NCI-H2107 treated with DMSO at 0.1 percent for 48 hours (cell line): ENCODE measurements at regions not wholly inside any gene's neighbourhood (a gene's known extent, or its start where the extent isn't known, plus 50 kb on each side); places are given as distances from the start of the nearest gene placed in this dataset.

ENCODE experiments used
- DNase-seq: peaks from one replicate; lab custom pipeline; 2025; ENCODE audit not compliant: unreplicated experiment; lab: John Stamatoyannopoulos, UW

DNA sequence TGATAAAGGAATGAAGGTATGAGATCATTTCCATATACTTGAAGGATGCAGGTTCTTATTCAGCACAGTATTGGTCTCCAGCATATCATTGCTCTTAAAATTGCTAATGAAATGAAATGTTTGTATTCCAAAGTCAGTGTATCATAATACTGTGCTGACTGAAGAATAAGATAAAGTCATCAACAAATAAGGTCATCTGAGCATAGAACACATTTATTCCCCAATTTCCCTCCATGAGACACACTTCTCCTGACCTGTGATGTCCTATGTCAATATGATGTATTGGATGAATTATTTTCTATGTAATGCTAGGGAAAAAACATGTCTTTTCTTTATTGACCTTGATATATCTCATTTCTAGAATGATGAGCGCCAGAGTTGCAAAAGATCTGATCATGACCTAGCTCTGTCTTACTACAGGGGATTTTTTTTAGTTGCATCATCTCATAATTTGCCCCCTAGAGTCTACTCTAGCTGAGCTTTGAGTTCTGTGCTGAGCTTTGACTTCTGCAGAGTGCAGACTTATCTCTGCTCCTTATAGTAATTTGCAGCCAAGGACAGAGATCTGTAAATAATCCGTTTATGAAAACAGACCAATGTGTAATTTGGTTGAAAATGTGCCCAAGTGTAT lies 859.8 kb downstream of the TRIB2 start:
- no peak for DNase-seq

- no peak for DNase-seq
Observed at GRCh38 chr2:13578547-13578946, 861.8 kb downstream of the TRIB2 start.

DNA sequence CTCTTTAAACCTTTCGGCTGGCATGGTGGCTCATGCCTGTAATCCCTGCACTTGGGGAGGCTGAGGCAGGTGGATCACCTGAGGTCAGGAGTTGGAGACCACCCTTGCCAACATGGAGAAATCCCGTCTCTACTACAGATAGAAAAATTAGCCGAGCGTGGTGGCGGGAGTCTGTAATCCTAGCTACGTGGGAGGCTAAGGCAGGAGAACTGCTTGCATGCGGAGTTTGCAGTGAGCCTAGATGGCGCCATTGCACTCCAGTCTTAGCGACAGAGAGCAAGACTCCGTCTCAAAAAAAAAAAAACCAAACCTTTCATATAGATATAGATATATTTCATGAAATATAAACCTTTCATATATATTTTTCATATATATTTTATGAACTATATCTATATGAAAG lies 864.7 kb downstream of the TRIB2 start:
- DNase-seq = no peak

DNA sequence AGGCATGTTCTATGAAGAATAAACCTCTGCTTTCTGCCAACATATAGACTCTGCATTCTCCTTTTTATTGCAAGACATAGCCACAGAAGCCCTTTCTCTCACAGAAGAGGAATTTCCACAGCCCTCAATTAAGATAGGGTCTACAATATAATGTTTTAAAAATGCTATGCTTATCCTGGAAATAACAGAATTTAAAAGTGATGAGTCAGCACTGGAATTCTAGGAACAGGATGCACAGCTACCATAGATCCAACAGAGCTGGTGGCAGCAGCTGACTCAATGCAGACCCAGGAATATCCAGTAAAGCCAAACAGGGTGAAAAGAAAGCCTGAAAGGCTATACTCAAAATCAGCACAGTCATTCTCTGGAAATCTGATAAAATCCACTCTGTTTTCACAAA lies 866.9 kb downstream of the TRIB2 start:
- DNase-seq = no peak

GRCh38 chr2:13584020-13584419 lies 867.3 kb downstream of the TRIB2 start:
- DNase-seq = no peak

GRCh38 chr2:13585732-13586131 lies 869.0 kb downstream of the TRIB2 start:
- no peak for DNase-seq

DNA sequence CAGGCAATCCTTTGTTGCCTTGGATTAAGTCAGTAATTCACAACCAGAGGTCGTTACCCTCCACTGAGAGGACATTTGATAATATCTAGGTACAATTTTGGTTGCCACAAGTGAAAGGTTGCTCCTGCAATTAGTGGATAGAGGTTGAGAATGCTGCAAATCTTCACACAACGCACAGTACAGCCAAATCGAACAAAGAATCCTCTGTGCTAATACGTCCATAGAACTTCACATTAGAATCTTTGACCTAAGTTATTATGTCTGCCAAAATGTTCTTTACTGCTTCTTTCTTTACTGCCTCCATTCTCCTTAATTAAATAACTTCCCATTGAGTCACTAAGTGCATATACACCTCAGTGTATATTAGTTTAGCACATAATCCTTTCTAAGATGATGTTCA lies 879.5 kb downstream of the TRIB2 start:
- DNase-seq = no peak

- DNase-seq = no peak
Observed at GRCh38 chr2:13597176-13597575, 880.4 kb downstream of the TRIB2 start.

DNA sequence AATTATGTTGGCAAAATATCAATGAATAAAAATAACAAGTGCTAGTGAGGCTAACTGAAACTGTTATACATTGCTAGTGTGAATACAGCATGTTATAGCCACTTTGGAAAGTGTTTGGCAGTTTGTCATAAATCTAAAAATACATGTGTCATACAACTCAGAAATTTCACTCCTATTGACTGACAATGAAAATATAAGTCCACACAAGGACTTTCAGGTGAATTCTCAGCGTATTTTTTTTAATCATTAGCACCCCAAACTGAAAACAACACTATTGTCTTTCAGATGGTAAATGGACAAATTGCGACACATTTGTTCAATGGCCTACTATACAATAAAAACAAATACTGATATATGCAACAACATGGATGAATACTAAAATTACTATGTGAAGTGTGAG lies 884.8 kb downstream of the TRIB2 start:
- DNase-seq = no peak

GRCh38 chr2:13604951-13605661 lies 888.4 kb downstream of the TRIB2 start:
- DNase-seq = no peak

DNA sequence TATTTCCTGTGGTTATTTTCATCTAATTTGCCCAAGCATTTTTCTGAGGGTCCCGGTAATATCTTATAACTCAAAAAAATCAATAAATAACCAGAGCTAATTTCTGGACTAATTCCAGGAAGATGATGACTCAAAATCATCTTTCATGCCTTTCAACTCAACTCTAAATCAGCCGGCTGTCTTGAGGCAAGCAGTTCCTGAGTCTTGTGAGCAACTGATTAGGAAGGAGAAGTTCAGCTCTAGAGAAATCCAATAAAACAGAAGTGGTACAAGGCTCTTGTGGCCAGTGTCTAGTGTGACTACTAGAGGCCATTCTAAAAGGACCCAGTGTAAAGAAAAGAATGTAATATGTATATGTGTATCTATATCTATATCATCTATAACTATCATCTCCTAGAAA lies 890.4 kb downstream of the TRIB2 start:
- DNase-seq = no peak

- no peak for DNase-seq
Observed at GRCh38 chr2:13611939-13612338, 895.2 kb downstream of the TRIB2 start.

DNA sequence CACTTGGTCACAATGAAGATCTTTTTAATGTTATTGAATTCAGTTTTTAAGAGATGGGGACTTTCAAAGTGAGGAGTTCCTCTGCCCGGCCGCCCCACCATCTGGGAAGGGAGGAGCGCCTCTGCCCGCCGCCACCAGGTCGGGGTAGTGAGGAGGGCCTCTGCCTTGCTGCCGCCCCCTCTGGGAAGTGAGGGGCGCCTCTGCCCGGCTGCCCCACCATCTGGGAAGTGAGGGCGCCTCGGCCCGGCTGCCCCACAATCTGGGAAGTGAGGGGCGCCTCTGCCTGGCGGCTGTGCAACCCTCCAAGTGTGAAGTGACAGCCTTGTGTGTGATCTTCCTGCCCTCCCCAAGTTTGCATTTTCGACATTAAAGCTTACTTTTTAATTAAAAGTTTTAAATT lies 899.3 kb downstream of the TRIB2 start:
- no peak for DNase-seq

- DNase-seq = no peak
Observed at GRCh38 chr2:13616616-13617015, 899.9 kb downstream of the TRIB2 start.

GRCh38 chr2:13628122-13628521 lies 911.4 kb downstream of the TRIB2 start:
- DNase-seq = no peak

DNA sequence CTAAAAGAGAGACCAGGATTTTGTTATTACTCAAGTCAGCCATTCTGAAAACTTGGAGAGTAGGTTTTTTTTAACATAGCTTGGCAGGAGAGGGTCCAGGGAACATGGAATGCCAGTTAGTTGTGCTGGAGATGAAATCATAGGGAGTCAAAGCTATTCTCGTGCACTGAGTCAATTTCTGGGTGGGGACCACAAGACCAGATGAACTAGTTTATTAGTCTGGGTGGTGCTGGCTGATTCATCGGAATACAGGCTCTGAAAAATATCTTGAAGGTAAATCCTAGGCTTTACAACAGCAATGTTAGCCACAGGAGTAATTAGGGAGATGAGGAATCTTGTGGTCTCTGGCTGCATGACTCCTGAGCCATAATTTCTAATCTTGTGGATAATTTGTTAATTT lies 921.4 kb downstream of the TRIB2 start:
- no peak for DNase-seq

DNA sequence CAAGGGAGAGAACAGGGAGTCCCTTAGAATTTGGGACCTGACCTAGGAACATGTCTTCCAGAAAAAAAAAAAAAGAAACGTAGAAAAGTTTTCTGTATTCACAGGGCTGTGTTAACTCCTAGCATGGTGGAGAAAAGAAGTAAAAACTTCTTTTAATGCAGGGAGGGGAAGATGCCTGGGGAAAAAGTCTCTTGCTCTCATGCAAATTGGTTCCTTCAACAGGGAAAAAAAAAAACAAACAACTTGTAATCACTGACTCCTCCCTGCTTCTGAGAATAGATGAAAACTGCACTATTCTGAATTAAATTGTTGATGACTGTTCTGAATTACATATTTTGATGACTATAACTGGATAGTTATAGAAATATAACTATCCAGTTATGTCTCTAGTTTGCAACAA lies 933.2 kb downstream of the TRIB2 start:
- DNase-seq = no peak

DNA sequence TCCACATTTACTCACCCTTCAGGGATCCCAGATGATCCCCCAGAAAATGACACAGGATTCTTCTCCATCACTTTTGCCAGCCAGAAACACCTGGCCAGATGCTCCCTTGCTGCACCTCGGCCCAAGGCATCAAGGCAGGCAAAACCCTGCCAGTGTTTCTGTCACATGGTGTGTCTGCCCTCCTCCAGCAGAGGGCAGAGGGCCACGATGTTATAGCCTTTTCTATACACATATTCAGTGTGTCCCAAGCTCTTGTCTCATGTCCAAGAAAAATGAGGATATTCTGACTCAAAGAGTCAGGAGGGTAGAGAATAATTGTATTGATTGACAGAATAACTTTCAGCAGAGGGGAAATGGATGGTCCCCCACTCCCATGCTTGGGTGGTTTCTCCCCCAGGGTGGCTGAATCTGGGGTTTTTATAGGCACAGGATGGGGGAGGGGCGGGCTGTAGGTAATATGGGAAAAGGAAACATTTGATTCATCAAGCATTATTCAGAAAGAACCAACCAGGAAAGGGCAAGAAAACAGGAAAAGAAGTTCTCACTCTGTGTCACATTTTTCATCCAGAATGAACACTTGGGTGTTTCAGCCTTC lies 933.9 kb downstream of the TRIB2 start:
- DNase-seq = no peak

GRCh38 chr2:13651684-13652131 lies 935.0 kb downstream of the TRIB2 start:
- no peak for DNase-seq

- DNase-seq = no peak
Observed at GRCh38 chr2:13652531-13653313, 936.0 kb downstream of the TRIB2 start.

DNA sequence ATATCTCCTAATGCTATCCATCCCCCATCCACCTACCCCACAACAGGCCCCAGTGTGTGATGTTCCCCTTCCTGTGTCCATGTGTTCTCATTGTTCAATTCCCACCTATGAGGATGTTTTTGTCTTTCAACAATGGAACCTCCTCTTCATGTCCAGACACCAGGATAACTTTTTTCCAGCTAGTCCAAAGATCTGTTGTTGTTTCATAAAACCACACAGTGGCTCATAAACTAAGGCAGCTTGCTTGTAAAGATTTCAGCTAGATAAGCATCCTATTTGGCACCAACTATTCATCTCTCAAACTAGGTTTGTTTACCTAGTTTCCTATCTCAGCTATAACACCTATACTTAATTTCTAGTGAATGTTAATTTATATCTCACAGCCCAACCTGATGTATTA lies 937.7 kb downstream of the TRIB2 start:
- no peak for DNase-seq

- DNase-seq = no peak
Observed at GRCh38 chr2:13660231-13660630, 943.5 kb downstream of the TRIB2 start.
